ENCODE measurements at regions not wholly inside any gene's neighbourhood (a gene's known extent, or its start where the extent isn't known, plus 50 kb on each side); places are given as distances from the start of the nearest gene placed in this dataset.

DNA sequence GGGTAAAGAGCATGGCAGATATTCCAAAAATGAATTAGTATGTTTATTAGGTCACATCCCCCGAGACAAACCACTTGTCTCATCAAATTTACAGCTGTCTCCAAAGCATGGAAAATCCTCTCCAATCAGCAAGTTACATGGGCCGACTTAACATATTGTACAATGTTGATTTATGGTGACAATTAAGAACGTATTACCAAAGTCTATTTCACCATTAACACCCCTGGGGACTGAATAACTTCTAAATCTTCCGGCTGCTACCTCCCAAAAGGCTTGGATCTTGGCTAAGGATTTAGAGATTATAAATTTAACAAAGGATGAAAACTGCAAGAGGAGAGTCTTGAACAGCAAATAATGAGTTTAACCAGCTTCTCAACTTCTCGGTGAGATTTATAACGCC, 311.9 kb downstream of the NPIPA8 start:
- TF ChIP-seq EEA1 (CRISPR knock-in tag; IDR thresholded peaks at IDR 0.05; ENCODE audit: borderline replicate concordance) (no peak), NBN (conservative IDR thresholded peaks at IDR 0.05) (no peak), ARNT (IDR thresholded peaks at IDR 0.05) (no peak), ZNF790 (CRISPR knock-in tag; IDR thresholded peaks at IDR 0.05; ENCODE audit: borderline replicate concordance) (no peak), ZNF274 (CRISPR knock-in tag; IDR thresholded peaks at IDR 0.05) (no peak), SMARCC2 (IDR thresholded peaks at IDR 0.05) (no peak), TCF12 (IDR thresholded peaks at IDR 0.05) (no peak), TCF12 (CRISPR knock-in tag; IDR thresholded peaks at IDR 0.05) (no peak), ZNF746 (CRISPR knock-in tag; IDR thresholded peaks at IDR 0.05) (no peak), ZNF256 (CRISPR knock-in tag; conservative IDR thresholded peaks at IDR 0.05) (no peak), STAT5B (CRISPR knock-in tag; IDR thresholded peaks at IDR 0.05) (no peak), POLR2A (IDR thresholded peaks at IDR 0.05; ENCODE audit: insufficient read depth in 1 of 2, low read depth in 2 of 2, low read length in 2 of 2) (no peak)
- TF ChIP-seq, protein P1, sequence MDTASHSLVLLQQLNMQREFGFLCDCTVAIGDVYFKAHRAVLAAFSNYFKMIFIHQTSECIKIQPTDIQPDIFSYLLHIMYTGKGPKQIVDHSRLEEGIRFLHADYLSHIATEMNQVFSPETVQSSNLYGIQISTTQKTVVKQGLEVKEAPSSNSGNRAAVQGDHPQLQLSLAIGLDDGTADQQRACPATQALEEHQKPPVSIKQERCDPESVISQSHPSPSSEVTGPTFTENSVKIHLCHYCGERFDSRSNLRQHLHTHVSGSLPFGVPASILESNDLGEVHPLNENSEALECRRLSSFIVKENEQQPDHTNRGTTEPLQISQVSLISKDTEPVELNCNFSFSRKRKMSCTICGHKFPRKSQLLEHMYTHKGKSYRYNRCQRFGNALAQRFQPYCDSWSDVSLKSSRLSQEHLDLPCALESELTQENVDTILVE (CRISPR knock-in tag; IDR thresholded peaks at IDR 0.05) = no peak
- TF ChIP-seq, protein P2, sequence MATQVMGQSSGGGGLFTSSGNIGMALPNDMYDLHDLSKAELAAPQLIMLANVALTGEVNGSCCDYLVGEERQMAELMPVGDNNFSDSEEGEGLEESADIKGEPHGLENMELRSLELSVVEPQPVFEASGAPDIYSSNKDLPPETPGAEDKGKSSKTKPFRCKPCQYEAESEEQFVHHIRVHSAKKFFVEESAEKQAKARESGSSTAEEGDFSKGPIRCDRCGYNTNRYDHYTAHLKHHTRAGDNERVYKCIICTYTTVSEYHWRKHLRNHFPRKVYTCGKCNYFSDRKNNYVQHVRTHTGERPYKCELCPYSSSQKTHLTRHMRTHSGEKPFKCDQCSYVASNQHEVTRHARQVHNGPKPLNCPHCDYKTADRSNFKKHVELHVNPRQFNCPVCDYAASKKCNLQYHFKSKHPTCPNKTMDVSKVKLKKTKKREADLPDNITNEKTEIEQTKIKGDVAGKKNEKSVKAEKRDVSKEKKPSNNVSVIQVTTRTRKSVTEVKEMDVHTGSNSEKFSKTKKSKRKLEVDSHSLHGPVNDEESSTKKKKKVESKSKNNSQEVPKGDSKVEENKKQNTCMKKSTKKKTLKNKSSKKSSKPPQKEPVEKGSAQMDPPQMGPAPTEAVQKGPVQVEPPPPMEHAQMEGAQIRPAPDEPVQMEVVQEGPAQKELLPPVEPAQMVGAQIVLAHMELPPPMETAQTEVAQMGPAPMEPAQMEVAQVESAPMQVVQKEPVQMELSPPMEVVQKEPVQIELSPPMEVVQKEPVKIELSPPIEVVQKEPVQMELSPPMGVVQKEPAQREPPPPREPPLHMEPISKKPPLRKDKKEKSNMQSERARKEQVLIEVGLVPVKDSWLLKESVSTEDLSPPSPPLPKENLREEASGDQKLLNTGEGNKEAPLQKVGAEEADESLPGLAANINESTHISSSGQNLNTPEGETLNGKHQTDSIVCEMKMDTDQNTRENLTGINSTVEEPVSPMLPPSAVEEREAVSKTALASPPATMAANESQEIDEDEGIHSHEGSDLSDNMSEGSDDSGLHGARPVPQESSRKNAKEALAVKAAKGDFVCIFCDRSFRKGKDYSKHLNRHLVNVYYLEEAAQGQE (IDR thresholded peaks at IDR 0.05; ENCODE audit: borderline replicate concordance in 1 of 2, low read depth in 1 of 2, low read length in 2 of 2) = no peak
- TF ChIP-seq, protein P3, sequence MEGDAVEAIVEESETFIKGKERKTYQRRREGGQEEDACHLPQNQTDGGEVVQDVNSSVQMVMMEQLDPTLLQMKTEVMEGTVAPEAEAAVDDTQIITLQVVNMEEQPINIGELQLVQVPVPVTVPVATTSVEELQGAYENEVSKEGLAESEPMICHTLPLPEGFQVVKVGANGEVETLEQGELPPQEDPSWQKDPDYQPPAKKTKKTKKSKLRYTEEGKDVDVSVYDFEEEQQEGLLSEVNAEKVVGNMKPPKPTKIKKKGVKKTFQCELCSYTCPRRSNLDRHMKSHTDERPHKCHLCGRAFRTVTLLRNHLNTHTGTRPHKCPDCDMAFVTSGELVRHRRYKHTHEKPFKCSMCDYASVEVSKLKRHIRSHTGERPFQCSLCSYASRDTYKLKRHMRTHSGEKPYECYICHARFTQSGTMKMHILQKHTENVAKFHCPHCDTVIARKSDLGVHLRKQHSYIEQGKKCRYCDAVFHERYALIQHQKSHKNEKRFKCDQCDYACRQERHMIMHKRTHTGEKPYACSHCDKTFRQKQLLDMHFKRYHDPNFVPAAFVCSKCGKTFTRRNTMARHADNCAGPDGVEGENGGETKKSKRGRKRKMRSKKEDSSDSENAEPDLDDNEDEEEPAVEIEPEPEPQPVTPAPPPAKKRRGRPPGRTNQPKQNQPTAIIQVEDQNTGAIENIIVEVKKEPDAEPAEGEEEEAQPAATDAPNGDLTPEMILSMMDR (CRISPR knock-in tag; IDR thresholded peaks at IDR 0.05) = no peak

Measured in HepG2 (cell line).